A673 (cell line): ENCODE measurements at regions not wholly inside any gene's neighbourhood (a gene's known extent, or its start where the extent isn't known, plus 50 kb on each side); places are given as distances from the start of the nearest gene placed in this dataset.

Experiments used
- BruUV-seq: library from RNA; stranded (reverse); fragments of 400-500 nt; replicated peaks from 2 replicates; lab custom pipeline; 2021; lab: Mats Ljungman, UMichigan
- CTCF ChIA-PET: fragments of 300-600 bp; sonication (Branson Sonifier 250); formaldehyde crosslinking; loops from one replicate; lab custom pipeline; 2022; ENCODE audit warnings: antibody characterized with exemption; lab: Charles Lee
- POLR2A ChIA-PET: fragments of 300-600 bp; sonication (Branson Sonifier 250); formaldehyde crosslinking; loops from one replicate; lab custom pipeline; 2022; ENCODE audit warnings: antibody characterized with exemption; ENCODE audit not compliant: low non-redundant PET; lab: Charles Lee
- DNase-seq: peaks from one replicate; pipeline ENCODE4 v3.0.0-alpha.2; 2015; ENCODE audit warnings: low spot score
- H3K27ac ChIP-seq: fragments of 200-600 bp; sonication (generic); 2 replicates; pipeline ENCODE4 v1.5.1; 2016; ENCODE audit warnings: mixed run types, low read depth, mild to moderate bottlenecking, mixed read lengths, antibody characterized with exemption, low read length; ENCODE audit not compliant: poor library complexity, severe bottlenecking
- H3K27me3 ChIP-seq: fragments of 200-600 bp; sonication (generic); replicated peaks from 2 replicates; pipeline ENCODE4 v1.6.1; 2017; ENCODE audit warnings: mixed run types, low read depth, mild to moderate bottlenecking, mixed read lengths, antibody characterized with exemption, low read length; ENCODE audit not compliant: insufficient read depth, poor library complexity
- H3K36me3 ChIP-seq: fragments of 200-600 bp; sonication (generic); 2 replicates; pipeline ENCODE4 v1.6.1; 2016; ENCODE audit warnings: mixed run types, mild to moderate bottlenecking, mixed read lengths, antibody characterized with exemption, low read length; ENCODE audit not compliant: insufficient read depth, poor library complexity, severe bottlenecking
- H3K4me1 ChIP-seq: fragments of 200-600 bp; sonication (generic); 2 replicates; pipeline ENCODE4 v1.6.1; 2017; ENCODE audit warnings: mixed run types, mild to moderate bottlenecking, mixed read lengths, antibody characterized with exemption, low read length; ENCODE audit not compliant: insufficient read depth, poor library complexity, severe bottlenecking
- H3K4me3 ChIP-seq: fragments of 200-600 bp; sonication (generic); 2 replicates; pipeline ENCODE4 v1.5.1; 2016; ENCODE audit warnings: low read depth, mixed run types, mild to moderate bottlenecking, mixed read lengths, low read length; ENCODE audit not compliant: poor library complexity, severe bottlenecking
- H3K9me3 ChIP-seq: fragments of 200-600 bp; sonication (generic); 2 replicates; pipeline ENCODE4 v1.6.1; 2016; ENCODE audit warnings: mixed run types, low read depth, mild to moderate bottlenecking, mixed read lengths, antibody characterized with exemption, low read length; ENCODE audit not compliant: poor library complexity, severe bottlenecking
- CTCF ChIP-seq: fragments of 300-800, 200-600 bp; sonication (generic); conservative IDR thresholded peaks from 2 replicates; pipeline ENCODE4 v1.5.1; 2017; ENCODE audit warnings: low read depth, mild to moderate bottlenecking, antibody characterized with exemption, low read length, moderate library complexity, mixed read lengths
- EZH2 ChIP-seq: fragments of 200-600 bp; sonication (generic); IDR thresholded peaks from 2 replicates; pipeline ENCODE4 v1.6.1; 2017; ENCODE audit warnings: borderline replicate concordance, low read depth, mild to moderate bottlenecking, mixed read lengths, antibody characterized with exemption, low read length; ENCODE audit not compliant: poor library complexity, severe bottlenecking
- intact Hi-C: fragments of 100-400 bp; cut with micrococcal nuclease; formaldehyde crosslinking; loops from one replicate; pipeline ENCODE4 v1.10.0; 2022; ENCODE audit not compliant: unreplicated experiment

- H3K27me3 ChIP-seq, result peaks cover 67% of the 10 kb centered on the region
- no peaks in the 10 kb centered on the region for H3K36me3 ChIP-seq
- H3K4me3 ChIP-seq, result no peak overlapping the region
- H3K9me3 ChIP-seq, result no peaks in the 10 kb centered on the region
- BruUV-seq, result no TSS peak
- ChIA-PET POLR2A (no interaction called here), CTCF (no interaction called here)
- DNase-seq, result no peak
- intact Hi-C loops, result no loop called here
- no peak for TF ChIP-seq CTCF
- TF ChIP-seq EZH2, result no peak
- no peak overlapping the region for H3K27ac ChIP-seq
- H3K4me1 ChIP-seq, result no peaks in the 10 kb centered on the region
Observed at GRCh38 chr18:2186967-2187366, 384.3 kb downstream of the METTL4 start.

- TF ChIP-seq CTCF, result no peak
- no peak for TF ChIP-seq EZH2
- intact Hi-C loops, result no loop called here
- no peaks in the 10 kb centered on the region for H3K36me3 ChIP-seq
- DNase-seq, result no peak
- no TSS peak for BruUV-seq
- no peak overlapping the region for H3K4me3 ChIP-seq
- peaks cover 57% of the 10 kb centered on the region for H3K27me3 ChIP-seq
- no peak overlapping the region for H3K27ac ChIP-seq
- no peaks in the 10 kb centered on the region for H3K9me3 ChIP-seq
- POLR2A ChIA-PET, result no interaction called here
- no peaks in the 10 kb centered on the region for H3K4me1 ChIP-seq
- CTCF ChIA-PET, result no interaction called here
Observed at GRCh38 chr18:2188258-2188657, 383.0 kb downstream of the METTL4 start.

GRCh38 chr18:2191180-2191790, 380.0 kb downstream of the METTL4 start:
- Histone ChIP-seq H3K4me1 (no peaks in the 10 kb centered on the region), H3K4me3 (no peak overlapping the region), H3K27me3 (peaks cover 27% of the 10 kb centered on the region), H3K9me3 (no peaks in the 10 kb centered on the region), H3K36me3 (no peaks in the 10 kb centered on the region), H3K27ac (no peak overlapping the region)
- POLR2A ChIA-PET, result no interaction called here
- CTCF ChIA-PET, result no interaction called here
- intact Hi-C loops, result no loop called here
- DNase-seq, result no peak
- BruUV-seq, result no TSS peak
- TF ChIP-seq CTCF, result no peak
- TF ChIP-seq EZH2, result no peak
